GM12865 (cell line): ENCODE measurements at regions not wholly inside any gene's neighbourhood (a gene's known extent, or its start where the extent isn't known, plus 50 kb on each side); places are given as distances from the start of the nearest gene placed in this dataset.

ENCODE experiments used
- DNase-seq: peaks from one replicate; pipeline ENCODE4 v3.0.0; 2010; ENCODE audit warnings: low read depth
- H3K4me3 ChIP-seq: 2 replicates; pipeline ENCODE4 v1.5.1; 2011; ENCODE audit warnings: mild to moderate bottlenecking, low read depth, low read length, control low read depth
- CTCF ChIP-seq: IDR thresholded peaks from 2 replicates; pipeline ENCODE4 v1.5.1; 2011; ENCODE audit warnings: low read length, control low read depth, low read depth, inconsistent platforms; ENCODE audit not compliant: insufficient read depth; ENCODE audit errors: missing control alignments

- no peak overlapping the region for H3K4me3 ChIP-seq
- DNase-seq, result no peak
- TF ChIP-seq CTCF, result no peak
Measured at GRCh38 chr12:72836194-72836593, 564.0 kb downstream of the TRHDE start.

- no peak overlapping the region for H3K4me3 ChIP-seq
- no peak for TF ChIP-seq CTCF
- no peak for DNase-seq
Measured at GRCh38 chr12:72839696-72840095, 567.5 kb downstream of the TRHDE start.

GRCh38 chr12:72863671-72864070 is 591.5 kb downstream of the TRHDE start:
- TF ChIP-seq CTCF, result no peak
- no peak for DNase-seq
- H3K4me3 ChIP-seq, result no peak overlapping the region

GRCh38 chr12:72865921-72866320 is 593.8 kb downstream of the TRHDE start:
- DNase-seq, result no peak
- no peak for TF ChIP-seq CTCF
- H3K4me3 ChIP-seq, result no peak overlapping the region

- no peak for DNase-seq
- no peak overlapping the region for H3K4me3 ChIP-seq
- TF ChIP-seq CTCF, result no peak
Measured at GRCh38 chr12:72869024-72869423, 596.9 kb downstream of the TRHDE start.

GRCh38 chr12:72872238-72872887 is 600.2 kb downstream of the TRHDE start:
- TF ChIP-seq CTCF, result no peak
- no peak for DNase-seq
- no peak overlapping the region for H3K4me3 ChIP-seq

GRCh38 chr12:72872996-72873395 is 600.8 kb downstream of the TRHDE start:
- DNase-seq, result no peak
- no peak overlapping the region for H3K4me3 ChIP-seq
- TF ChIP-seq CTCF, result no peak
